MCF 10A (cell line): ENCODE measurements at regions not wholly inside any gene's neighbourhood (a gene's known extent, or its start where the extent isn't known, plus 50 kb on each side); places are given as distances from the start of the nearest gene placed in this dataset.

Source experiments
- BruUV-seq: library from RNA; stranded (reverse); fragments of 400-500 nt; replicated peaks from 2 replicates; lab custom pipeline; 2021; lab: Mats Ljungman, UMichigan
- CTCF ChIA-PET: fragments of 300-600 bp; sonication (Branson Sonifier 250); formaldehyde crosslinking; extraction: SDS; loops from one replicate; lab custom pipeline; 2021; ENCODE audit warnings: antibody characterized with exemption, inconsistent platforms; lab: Yijun Ruan, JAX
- POLR2A ChIA-PET: fragments of 300-600, 350-650 bp; sonication (Branson Sonifier 250); formaldehyde crosslinking; extraction: SDS; loops from one replicate; lab custom pipeline; 2020; ENCODE audit warnings: antibody characterized with exemption, inconsistent platforms; lab: Yijun Ruan, JAX
- DNase-seq: peaks from one replicate; pipeline ENCODE4 v3.0.0-alpha.2; 2018; ENCODE audit not compliant: unreplicated experiment
- H3K27ac Mint-ChIP-seq: one replicate; pipeline ENCODE4 v1.8.0; 2022; ENCODE audit warnings: mild to moderate bottlenecking, low read depth, mixed read lengths; ENCODE audit not compliant: unreplicated experiment
- H3K27me3 Mint-ChIP-seq: one replicate; pipeline ENCODE4 v1.8.0; 2022; ENCODE audit warnings: mixed read lengths; ENCODE audit not compliant: insufficient read depth, unreplicated experiment
- H3K36me3 Mint-ChIP-seq: one replicate; pipeline ENCODE4 v1.8.0; 2022; ENCODE audit warnings: mild to moderate bottlenecking, moderate library complexity, mixed read lengths; ENCODE audit not compliant: insufficient read depth, unreplicated experiment
- H3K4me1 Mint-ChIP-seq: one replicate; pipeline ENCODE4 v1.8.0; 2022; ENCODE audit warnings: mixed read lengths; ENCODE audit not compliant: insufficient read depth, unreplicated experiment
- H3K4me3 Mint-ChIP-seq: one replicate; pipeline ENCODE4 v1.8.0; 2022; ENCODE audit warnings: mild to moderate bottlenecking, moderate library complexity, mixed read lengths; ENCODE audit not compliant: unreplicated experiment
- H3K9me3 Mint-ChIP-seq: one replicate; pipeline ENCODE4 v1.8.0; 2022; ENCODE audit warnings: mixed read lengths; ENCODE audit not compliant: unreplicated experiment
- intact Hi-C: fragments of 100-400 bp; cut with micrococcal nuclease; formaldehyde crosslinking; loops from 2 replicates; pipeline ENCODE4 v1.14.1; 2022
- TF ChIP-seq, protein P1 (sequence below): fragments of 200-600 bp; IDR thresholded peaks from one replicate; pipeline ENCODE4 v1.8.0; 2022; ENCODE audit warnings: antibody characterized with exemption, mild to moderate bottlenecking; ENCODE audit not compliant: unreplicated experiment

DNA sequence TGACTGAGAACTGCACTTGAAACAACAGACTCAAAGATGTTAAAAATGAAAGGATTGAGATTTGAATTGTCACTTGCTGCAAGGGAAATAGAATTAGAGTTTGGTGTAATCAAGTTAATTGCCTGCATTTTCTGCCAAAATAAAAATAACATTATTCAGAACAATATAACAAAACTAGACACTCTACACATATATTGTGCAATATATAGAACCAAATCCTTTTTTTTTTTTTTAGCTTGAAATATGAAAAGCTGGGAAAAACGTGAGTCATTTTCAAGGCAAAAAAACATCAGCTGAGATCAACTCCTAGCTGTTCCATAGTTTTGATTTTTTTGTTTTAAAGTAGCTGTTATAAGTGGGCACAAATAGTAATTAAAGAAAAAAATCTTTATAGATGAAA is 561.5 kb downstream of the DNAJB9 start:
- intact Hi-C loops: no loop called here
- DNase-seq: no peak
- no peaks in the 10 kb centered on the region for H3K4me1 Mint-ChIP-seq
- no peak overlapping the region for H3K4me3 Mint-ChIP-seq
- TF ChIP-seq, protein P1, sequence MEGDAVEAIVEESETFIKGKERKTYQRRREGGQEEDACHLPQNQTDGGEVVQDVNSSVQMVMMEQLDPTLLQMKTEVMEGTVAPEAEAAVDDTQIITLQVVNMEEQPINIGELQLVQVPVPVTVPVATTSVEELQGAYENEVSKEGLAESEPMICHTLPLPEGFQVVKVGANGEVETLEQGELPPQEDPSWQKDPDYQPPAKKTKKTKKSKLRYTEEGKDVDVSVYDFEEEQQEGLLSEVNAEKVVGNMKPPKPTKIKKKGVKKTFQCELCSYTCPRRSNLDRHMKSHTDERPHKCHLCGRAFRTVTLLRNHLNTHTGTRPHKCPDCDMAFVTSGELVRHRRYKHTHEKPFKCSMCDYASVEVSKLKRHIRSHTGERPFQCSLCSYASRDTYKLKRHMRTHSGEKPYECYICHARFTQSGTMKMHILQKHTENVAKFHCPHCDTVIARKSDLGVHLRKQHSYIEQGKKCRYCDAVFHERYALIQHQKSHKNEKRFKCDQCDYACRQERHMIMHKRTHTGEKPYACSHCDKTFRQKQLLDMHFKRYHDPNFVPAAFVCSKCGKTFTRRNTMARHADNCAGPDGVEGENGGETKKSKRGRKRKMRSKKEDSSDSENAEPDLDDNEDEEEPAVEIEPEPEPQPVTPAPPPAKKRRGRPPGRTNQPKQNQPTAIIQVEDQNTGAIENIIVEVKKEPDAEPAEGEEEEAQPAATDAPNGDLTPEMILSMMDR: no peak
- peaks cover 31% of the 10 kb centered on the region for H3K27me3 Mint-ChIP-seq
- no peak overlapping the region for H3K27ac Mint-ChIP-seq
- ChIA-PET CTCF (interaction anchor here (0.6 kb wide), 2 partner anchors 9 to 32 kb away, joined by 3 to 4 read pairs; no protein-coding TSS in a partner anchor), POLR2A (no interaction called here)
- no TSS peak for BruUV-seq
- no peaks in the 10 kb centered on the region for H3K36me3 Mint-ChIP-seq
- H3K9me3 Mint-ChIP-seq: no peaks in the 10 kb centered on the region

DNA sequence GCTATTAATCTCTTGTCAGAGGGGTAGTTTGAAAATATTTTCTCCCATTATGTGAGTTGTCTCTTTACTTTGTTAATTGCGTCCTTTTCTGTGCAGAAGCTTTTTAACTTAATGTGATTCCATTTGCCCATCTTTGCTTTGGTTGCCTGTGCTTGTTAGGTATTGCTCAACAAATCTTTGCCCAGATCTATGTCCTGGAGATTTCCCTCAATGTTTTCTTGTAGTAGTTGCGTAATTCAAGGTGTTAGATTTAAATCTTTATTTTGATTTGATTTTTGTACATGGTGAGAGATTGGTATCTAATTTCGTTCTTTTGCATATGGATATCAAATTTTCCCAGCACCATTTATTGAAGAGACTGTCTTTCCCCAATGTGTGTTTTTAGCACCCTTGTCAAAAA is 567.2 kb downstream of the DNAJB9 start:
- Mint-ChIP-seq H3K4me3 (no peak overlapping the region), H3K27me3 (peaks cover 8% of the 10 kb centered on the region), H3K36me3 (no peaks in the 10 kb centered on the region), H3K27ac (no peak overlapping the region), H3K4me1 (no peaks in the 10 kb centered on the region), H3K9me3 (no peaks in the 10 kb centered on the region)
- TF ChIP-seq, protein P1: no peak
- CTCF ChIA-PET: interaction anchor here (0.7 kb wide), 1 partner anchor 13 kb away, joined by 3 read pairs; no protein-coding TSS in a partner anchor
- intact Hi-C loops: no loop called here
- BruUV-seq: no TSS peak
- no peak for DNase-seq
- POLR2A ChIA-PET: no interaction called here

DNA sequence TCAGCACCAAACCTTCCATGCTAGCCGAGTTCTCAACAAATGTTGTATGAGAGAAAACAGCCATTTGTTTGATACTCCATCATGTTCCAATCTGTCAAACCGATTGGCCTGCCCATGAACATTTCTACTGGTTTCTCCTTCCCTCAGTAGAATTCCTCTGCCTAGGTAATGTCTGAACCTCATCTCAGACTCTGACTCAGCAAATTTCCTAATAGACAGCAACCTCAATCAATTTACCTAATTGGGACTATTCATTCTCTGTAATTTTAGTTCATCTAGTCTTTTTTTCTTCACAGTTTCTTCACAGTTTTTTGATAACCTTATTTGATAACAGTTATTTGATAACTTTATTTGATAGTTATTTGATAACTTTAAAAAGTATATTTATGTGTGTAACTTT is 585.1 kb downstream of the DNAJB9 start:
- TF ChIP-seq, protein P1: no peak
- Mint-ChIP-seq H3K36me3 (no peaks in the 10 kb centered on the region), H3K27ac (no peak overlapping the region), H3K4me1 (no peaks in the 10 kb centered on the region), H3K9me3 (peaks cover 2% of the 10 kb centered on the region), H3K4me3 (no peak overlapping the region), H3K27me3 (peaks cover 52% of the 10 kb centered on the region)
- ChIA-PET CTCF (no interaction called here), POLR2A (no interaction called here)
- DNase-seq: no peak
- intact Hi-C loops: no loop called here
- no TSS peak for BruUV-seq

DNA sequence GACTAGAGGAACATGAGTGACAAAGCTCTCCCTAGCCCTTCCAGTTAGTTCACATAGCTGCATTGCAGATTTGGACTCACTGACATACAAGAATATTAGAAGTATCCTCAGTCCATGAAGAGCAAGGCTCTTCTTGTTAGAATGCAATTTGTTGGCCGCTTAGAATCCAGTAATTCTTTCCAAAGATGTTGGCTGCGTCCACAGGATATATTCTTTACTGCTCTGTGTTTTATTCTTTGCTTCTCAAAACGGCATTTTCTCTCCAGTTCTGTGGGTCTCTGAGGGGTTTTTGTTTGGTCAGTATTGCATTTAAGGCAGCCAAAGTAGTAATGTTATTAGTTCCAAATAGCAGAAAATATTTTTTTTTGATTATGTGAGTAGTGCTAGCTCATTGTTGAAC is 588.6 kb downstream of the DNAJB9 start:
- H3K4me3 Mint-ChIP-seq: no peak overlapping the region
- H3K9me3 Mint-ChIP-seq: no peaks in the 10 kb centered on the region
- H3K27me3 Mint-ChIP-seq: peaks cover 50% of the 10 kb centered on the region
- POLR2A ChIA-PET: no interaction called here
- no TSS peak for BruUV-seq
- no peaks in the 10 kb centered on the region for H3K36me3 Mint-ChIP-seq
- H3K27ac Mint-ChIP-seq: no peak overlapping the region
- intact Hi-C loops: no loop called here
- DNase-seq: no peak
- TF ChIP-seq, protein P1: no peak
- CTCF ChIA-PET: no interaction called here
- H3K4me1 Mint-ChIP-seq: no peaks in the 10 kb centered on the region
